ENCODE measurements at regions not wholly inside any gene's neighbourhood (a gene's known extent, or its start where the extent isn't known, plus 50 kb on each side); places are given as distances from the start of the nearest gene placed in this dataset.

DNA sequence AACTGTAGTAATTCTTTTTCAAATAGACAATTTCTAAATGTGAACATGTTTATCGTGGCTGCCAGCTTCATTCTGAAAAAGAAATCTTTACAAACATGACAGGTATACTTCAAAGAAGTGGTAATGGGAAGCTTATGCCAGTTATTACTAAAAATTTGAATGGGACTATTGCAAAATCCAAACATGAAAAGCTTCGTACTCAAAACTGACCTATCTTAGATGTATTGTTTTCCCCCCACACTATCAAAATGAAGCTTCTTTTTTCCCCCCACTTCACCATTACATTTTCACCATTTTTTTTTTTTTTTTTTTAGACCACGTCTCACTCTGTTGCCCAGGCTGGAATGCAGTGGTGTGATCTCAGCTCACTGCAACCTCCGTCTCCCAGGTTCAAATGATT is 50.4 kb upstream of the SERTAD2 start:
- Mint-ChIP-seq H3K9me3 (peaks cover 9% of the 10 kb centered on the region), H3K4me1 (peaks cover 31% of the 10 kb centered on the region), H3K4me3 (no peak overlapping the region), H3K27me3 (no peaks in the 10 kb centered on the region), H3K27ac (no peak overlapping the region), H3K36me3 (ENCODE audit: low read depth) (peaks cover 2% of the 10 kb centered on the region)
- DNase-seq (no peak), ATAC-seq (no peak)

DNA sequence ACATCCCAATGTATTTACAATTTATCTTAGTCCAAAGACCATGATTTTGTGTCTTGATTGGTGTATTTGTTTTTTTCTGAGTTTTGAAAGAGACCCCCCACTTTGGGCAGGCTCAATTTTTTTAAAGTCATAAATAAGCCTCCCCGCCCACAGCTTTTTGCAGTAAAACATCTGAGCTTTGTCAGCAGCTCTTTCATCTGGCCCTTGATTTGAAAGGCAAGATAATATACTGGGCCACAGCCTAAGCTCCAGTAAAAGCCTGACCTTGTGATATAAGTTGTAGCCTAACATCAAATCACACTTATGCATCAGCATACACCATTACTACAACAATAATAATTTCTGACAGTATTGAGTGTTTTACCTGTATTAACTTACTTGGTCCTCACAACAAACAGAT is 51.3 kb upstream of the SERTAD2 start:
- Mint-ChIP-seq H3K4me1 (peaks cover 22% of the 10 kb centered on the region), H3K27me3 (no peaks in the 10 kb centered on the region), H3K27ac (no peak overlapping the region), H3K4me3 (no peak overlapping the region), H3K36me3 (ENCODE audit: low read depth) (peaks cover 2% of the 10 kb centered on the region), H3K9me3 (peaks cover 9% of the 10 kb centered on the region)
- DNase-seq (no peak), ATAC-seq (no peak)

DNA sequence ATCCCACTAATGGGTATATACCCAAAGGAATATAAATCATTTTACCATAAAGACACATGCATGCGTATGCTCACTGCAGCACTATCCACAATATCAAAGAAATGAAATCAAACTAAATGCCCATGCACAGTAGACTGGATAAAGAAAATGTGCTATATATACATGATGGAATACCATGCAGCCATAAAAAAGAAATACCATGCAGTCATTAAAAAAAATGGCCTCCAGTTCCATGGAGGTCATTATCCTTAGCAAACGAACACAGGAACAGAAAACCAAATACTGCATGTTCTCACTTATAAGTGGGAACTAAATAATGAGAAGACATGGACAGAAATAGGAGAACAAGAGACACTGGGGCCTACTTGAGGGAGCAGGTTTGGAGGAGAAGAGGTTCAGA is 53.6 kb upstream of the SERTAD2 start:
- Mint-ChIP-seq H3K4me3 (no peak overlapping the region), H3K27ac (no peak overlapping the region), H3K9me3 (peaks cover 9% of the 10 kb centered on the region), H3K36me3 (ENCODE audit: low read depth) (peaks cover 2% of the 10 kb centered on the region), H3K27me3 (no peaks in the 10 kb centered on the region), H3K4me1 (peaks cover 25% of the 10 kb centered on the region)
- ATAC-seq (no peak), DNase-seq (no peak)

DNA sequence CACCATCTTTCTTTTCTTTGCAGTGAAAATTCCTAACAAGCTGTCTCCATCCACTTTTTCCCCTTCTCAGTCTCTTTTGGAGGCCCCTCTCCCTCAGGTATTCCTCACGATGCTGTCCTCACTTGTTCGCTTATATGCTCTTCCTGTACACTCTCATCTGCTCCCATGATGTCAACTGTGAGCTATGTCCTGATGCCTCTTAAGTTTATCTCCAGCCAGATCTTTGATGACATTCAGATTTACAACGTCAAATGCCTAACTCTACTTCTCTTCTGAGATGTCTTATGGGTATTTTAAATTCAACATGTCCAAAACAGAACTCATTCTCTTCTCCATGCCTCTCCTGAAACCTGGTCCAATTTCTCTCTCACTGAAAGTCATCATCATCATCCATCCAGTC is 55.1 kb upstream of the SERTAD2 start:
- Mint-ChIP-seq H3K27ac (no peak overlapping the region), H3K36me3 (ENCODE audit: low read depth) (peaks cover 2% of the 10 kb centered on the region), H3K4me1 (peaks cover 27% of the 10 kb centered on the region), H3K9me3 (peaks cover 9% of the 10 kb centered on the region), H3K4me3 (no peak overlapping the region), H3K27me3 (no peaks in the 10 kb centered on the region)
- ATAC-seq: no peak
- no peak for DNase-seq

DNA sequence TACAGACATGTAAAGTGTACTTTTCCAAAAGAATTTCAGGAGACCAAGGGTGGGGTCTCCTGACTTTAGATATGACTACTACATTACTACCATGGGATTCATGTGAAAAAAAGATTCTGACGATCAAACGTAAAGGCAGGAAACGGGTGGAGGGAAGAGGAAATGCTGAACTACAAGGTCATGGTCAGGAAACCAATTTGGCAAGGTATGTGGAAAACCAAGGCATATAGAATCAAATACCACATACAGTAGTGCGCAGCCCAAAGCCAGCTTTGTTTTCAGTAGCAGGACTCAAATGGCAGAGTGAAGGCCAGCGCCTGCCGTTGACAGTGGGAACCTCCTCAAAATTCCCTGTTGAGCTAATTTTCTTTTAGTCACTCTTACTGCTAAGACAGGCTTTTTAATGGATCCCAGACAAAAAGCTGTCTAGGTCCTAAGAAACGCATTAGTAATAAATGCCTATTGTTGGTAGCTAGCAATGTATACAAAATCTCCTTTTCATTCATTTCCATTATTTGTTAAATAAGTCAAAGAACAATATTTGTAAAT is 57.6 kb upstream of the SERTAD2 start:
- ATAC-seq: peak; percentile 36
- Mint-ChIP-seq H3K27me3 (no peaks in the 10 kb centered on the region), H3K9me3 (peaks cover 9% of the 10 kb centered on the region), H3K4me1 (peaks cover 15% of the 10 kb centered on the region), H3K27ac (no peak overlapping the region), H3K4me3 (no peak overlapping the region), H3K36me3 (ENCODE audit: low read depth) (peaks cover 2% of the 10 kb centered on the region)
- DNase-seq: no peak

DNA sequence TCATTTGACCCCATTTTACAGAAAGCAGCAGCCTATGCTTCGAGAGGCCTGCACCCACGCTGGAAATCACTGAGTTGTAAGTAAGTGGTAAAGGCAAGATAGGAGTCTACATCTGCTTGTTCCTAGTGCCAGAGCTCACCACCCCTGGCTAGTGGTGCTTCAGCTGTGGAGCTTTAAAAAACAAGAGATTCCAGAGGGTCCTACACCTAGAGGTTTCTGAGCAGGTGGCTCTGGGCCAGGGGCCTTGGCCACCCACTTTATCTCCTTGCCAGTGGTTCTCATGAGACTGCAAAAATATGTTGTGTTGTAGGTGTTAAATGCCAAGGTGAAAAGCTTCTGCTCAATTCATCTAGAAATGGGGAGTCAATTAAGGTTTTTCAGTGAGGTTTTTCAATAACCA is 60.0 kb upstream of the SERTAD2 start:
- no peak for ATAC-seq
- no peak for DNase-seq
- no peak overlapping the region for H3K4me3 Mint-ChIP-seq
- no peak overlapping the region for H3K27ac Mint-ChIP-seq
- no peaks in the 10 kb centered on the region for H3K36me3 Mint-ChIP-seq (ENCODE audit: low read depth)
- no peaks in the 10 kb centered on the region for H3K27me3 Mint-ChIP-seq
- H3K9me3 Mint-ChIP-seq: no peaks in the 10 kb centered on the region
- peaks cover 20% of the 10 kb centered on the region for H3K4me1 Mint-ChIP-seq

DNA sequence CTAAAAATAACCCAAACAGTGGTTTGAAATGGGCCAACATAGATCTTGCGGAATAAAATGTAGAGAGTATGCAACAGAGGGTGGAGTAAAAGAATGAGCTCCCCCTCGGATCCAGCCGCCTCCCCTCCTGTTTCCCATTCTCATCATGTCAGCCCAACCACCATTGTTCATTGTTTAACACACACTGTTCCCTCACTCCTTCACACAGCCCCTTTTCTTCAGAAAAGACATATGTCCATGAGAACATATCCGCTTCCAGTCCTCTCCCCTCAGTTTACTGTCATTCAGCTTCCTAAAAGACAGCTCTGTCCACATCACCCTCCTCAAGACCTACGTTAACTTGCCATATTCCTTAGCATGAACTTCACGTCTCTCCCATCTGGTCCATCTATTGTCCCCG is 62.9 kb upstream of the SERTAD2 start:
- Mint-ChIP-seq H3K27me3 (no peaks in the 10 kb centered on the region), H3K4me3 (no peak overlapping the region), H3K36me3 (ENCODE audit: low read depth) (no peaks in the 10 kb centered on the region), H3K4me1 (peaks cover 14% of the 10 kb centered on the region), H3K9me3 (no peaks in the 10 kb centered on the region), H3K27ac (no peak overlapping the region)
- ATAC-seq: no peak
- no peak for DNase-seq

DNA sequence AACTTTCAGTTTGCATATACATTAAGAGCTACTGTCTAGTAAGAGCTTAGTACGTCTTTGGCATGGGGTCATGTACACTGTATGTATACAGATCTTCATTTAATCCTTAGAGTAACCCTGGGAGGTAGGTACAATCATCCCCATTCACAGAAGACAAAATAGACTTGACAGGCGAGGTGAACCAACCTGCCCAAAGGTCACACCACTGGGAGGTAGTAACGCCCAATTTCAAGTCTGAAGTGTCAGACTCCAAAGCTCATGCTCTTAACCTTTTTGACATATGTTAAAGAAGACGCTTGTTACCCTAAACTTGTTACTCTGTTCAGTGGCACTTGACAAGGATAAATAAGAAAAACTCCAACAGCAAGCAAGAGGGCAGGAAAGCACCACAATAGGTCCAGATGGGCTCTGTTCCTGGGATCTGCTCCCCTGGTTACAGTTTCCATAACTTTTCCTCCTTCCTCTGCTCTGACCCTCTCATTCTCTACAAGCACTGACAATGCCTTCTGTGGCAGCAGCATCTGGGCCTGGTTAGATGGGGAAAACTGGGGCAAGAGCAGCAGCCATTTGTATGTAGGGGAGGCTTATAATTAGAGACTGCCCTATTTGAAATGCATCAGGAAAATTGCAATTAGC is 64.7 kb upstream of the SERTAD2 start:
- DNase-seq (no peak), ATAC-seq (peak; percentile 71)
- Mint-ChIP-seq H3K9me3 (no peaks in the 10 kb centered on the region), H3K4me3 (no peak overlapping the region), H3K36me3 (ENCODE audit: low read depth) (no peaks in the 10 kb centered on the region), H3K4me1 (peaks cover 9% of the 10 kb centered on the region), H3K27me3 (no peaks in the 10 kb centered on the region), H3K27ac (no peak overlapping the region)

DNA sequence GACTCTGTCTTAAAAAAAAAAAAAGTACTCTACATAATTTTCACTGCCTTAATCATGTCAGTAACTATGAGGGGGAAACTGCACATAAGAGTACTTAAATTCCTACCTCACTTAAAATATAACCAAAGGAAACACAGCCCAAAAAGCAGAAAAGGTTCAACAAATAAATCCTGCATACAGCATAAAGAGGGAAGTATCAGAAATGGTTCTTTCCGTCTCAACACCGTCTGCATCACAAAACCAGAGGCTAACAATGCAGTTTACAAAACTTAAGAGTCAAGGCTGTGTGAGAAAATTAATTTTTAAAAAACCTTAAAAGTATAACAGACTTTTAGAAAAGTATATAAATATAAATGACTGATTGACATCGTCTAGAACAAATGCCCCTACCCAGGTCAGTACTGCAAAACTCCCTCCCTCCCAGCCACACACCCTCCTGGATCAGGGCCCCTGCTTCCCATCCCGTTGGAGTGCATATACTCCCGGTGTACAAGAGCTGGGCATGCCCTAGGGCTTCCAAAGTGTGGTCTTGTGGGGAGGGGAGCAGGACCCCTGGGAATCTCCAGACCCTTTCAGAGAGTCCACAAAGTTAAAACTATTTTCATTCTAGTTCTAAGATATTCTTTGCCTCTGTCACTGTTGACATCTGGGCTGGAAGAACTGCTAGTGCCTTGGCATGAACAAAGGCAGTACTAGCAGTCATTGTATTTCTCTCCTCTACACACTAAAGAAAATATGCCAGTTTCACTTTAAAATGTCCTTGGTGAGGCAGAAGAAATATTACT is 67.0 kb upstream of the SERTAD2 start:
- H3K36me3 Mint-ChIP-seq (ENCODE audit: low read depth): no peaks in the 10 kb centered on the region
- no peak for DNase-seq
- no peak for ATAC-seq
- H3K27ac Mint-ChIP-seq: no peak overlapping the region
- H3K27me3 Mint-ChIP-seq: no peaks in the 10 kb centered on the region
- H3K4me1 Mint-ChIP-seq: peaks cover 12% of the 10 kb centered on the region
- no peaks in the 10 kb centered on the region for H3K9me3 Mint-ChIP-seq
- H3K4me3 Mint-ChIP-seq: no peak overlapping the region

DNA sequence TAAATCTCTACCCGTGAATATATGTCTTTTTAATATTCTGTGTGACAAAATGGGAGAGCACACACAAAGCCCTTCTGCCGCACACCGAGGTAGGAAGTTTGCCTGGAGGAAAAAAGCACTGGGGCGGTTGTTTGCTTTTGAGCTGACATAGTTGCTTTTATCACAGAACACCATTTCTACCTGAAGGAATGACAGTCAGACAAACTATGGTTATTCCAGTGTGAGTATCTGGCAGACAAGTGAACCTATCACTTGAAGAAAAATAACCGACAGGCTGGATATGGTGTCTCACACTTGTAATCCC is 67.6 kb upstream of the SERTAD2 start:
- no peak overlapping the region for H3K27ac Mint-ChIP-seq

DNA sequence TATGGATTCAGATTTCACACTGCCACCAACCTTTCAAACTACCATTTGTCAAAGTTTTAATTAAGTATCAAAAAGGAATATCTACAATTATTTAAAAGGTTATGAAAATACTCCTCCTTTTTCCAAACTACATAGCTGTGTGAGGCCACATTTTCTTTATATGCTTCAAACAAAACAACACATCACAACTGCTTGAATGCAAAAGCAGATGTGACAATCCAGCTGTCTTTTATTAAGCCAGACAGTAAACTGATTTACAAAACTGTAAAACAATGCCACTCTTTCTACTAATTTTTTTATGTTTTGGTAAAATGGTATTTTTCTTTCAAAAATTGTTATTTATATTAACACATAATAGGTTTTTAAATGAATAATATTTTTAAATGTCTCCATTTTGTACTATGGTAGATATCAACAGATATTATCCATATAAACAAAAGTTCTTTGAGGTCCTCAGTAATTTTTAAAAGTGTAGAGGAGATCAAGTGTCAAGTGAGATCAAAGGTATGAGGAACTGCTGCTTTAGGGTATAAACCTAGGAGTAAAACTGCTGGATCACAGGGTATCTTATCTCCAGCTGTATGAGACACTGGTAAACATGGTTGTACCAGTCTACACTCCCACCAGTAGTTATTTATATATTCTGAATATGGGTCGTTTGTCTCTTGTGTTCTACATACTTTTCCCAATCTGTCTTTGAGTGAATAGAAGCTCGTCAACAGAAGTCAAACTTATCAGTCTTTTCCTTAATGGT is 68.8 kb upstream of the SERTAD2 start:
- DNase-seq: no peak
- H3K4me3 Mint-ChIP-seq: no peak overlapping the region
- H3K4me1 Mint-ChIP-seq: peaks cover 25% of the 10 kb centered on the region
- H3K36me3 Mint-ChIP-seq (ENCODE audit: low read depth): no peaks in the 10 kb centered on the region
- H3K9me3 Mint-ChIP-seq: no peaks in the 10 kb centered on the region
- ATAC-seq: no peak
- no peak overlapping the region for H3K27ac Mint-ChIP-seq
- H3K27me3 Mint-ChIP-seq: no peaks in the 10 kb centered on the region

More for the DNA sequence above, 67.6 kb upstream of the SERTAD2 start:
- DNase-seq (no peak), ATAC-seq (no peak)
- Mint-ChIP-seq H3K36me3 (ENCODE audit: low read depth) (no peaks in the 10 kb centered on the region), H3K27me3 (no peaks in the 10 kb centered on the region), H3K9me3 (no peaks in the 10 kb centered on the region), H3K4me1 (peaks cover 14% of the 10 kb centered on the region), H3K4me3 (no peak overlapping the region)

DNA sequence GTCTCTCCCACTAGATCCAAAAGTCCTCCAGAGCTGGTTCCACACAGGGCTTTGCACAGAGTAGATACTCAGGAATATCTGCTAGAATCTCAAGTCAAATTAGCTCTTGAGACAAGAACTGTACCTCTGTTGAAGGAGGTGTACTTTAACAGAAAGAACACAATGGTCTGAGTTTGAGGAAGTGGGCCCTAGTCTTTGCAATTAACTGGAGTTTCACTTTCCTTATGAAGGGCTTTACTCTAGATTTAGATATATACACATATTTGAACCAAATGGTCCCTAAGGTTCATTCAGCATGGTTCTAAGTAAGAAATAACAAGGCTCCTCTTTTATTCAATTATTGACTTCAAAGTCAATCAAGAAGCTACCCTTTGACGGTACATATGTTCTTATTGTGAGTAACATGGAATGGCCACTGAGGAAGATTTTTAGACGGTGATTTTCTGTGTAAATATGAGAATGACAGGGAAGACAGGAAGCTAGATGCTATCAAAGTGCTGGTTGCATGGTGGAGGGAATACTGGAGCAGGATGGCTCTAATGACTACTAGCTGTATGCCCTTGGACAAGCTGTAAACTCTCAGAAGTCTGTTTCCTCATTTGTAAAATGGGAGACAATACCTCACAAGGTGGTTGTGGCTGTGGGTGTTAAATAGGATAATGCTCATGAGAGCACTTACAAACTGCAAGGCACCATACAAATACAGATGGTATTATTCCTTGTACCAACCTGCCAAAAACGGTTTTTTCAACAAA is 73.5 kb upstream of the SERTAD2 start:
- H3K27ac Mint-ChIP-seq: peak overlapping the region; percentile 79
- no peaks in the 10 kb centered on the region for H3K36me3 Mint-ChIP-seq (ENCODE audit: low read depth)
- peaks cover 50% of the 10 kb centered on the region for H3K4me1 Mint-ChIP-seq
- peak overlapping the region; percentile 58 for H3K4me3 Mint-ChIP-seq
- DNase-seq (no peak), ATAC-seq (peak; percentile 67)
- no peaks in the 10 kb centered on the region for H3K27me3 Mint-ChIP-seq
- no peaks in the 10 kb centered on the region for H3K9me3 Mint-ChIP-seq

DNA sequence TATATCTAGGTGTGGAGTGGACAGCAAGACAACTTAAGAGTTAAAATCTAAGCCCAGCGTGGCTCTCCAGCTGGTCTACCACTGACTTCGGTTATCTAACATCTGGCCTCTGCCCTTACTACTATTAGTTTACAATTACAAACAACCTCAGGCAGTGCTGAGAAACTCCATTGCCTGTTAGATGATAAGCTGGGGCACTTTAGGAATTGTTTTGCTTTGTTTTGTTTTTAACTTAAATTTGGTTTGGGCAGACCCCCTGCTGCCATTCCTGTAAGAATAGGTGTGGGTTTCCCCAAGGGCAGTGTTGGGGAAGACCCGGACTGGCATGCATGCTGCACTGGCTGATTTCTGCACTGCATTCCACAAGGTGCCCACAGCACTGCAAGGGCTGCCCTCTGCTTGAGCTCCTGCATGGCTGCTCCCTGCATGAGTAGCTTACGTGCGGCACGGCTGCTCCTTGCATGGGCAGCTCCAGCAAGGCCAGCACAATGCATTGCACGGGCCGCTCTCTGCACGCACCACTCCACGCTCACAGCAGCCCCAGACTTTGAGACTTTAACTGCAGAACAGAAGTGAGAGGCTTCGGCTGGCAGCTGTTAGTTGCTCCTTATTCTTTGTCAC is 74.2 kb upstream of the SERTAD2 start:
- Mint-ChIP-seq H3K4me1 (peaks cover 50% of the 10 kb centered on the region), H3K27ac (peak overlapping the region; percentile 64), H3K36me3 (ENCODE audit: low read depth) (no peaks in the 10 kb centered on the region), H3K27me3 (no peaks in the 10 kb centered on the region), H3K9me3 (no peaks in the 10 kb centered on the region), H3K4me3 (peak overlapping the region; percentile 24)
- DNase-seq (no peak), ATAC-seq (no peak)

All from activated naive CD8-positive, alpha-beta T cell treated with anti-CD3 and anti-CD28 coated beads, Interleukin-2, amount 50 U/mL, for 24 hours (primary cell).